SK-N-SH treated with all-trans-retinoic acid at 6 μM for 48 hours (cell line): ENCODE measurements at regions not wholly inside any gene's neighbourhood (a gene's known extent, or its start where the extent isn't known, plus 50 kb on each side); places are given as distances from the start of the nearest gene placed in this dataset.

Experiments
- ATAC-seq: fragments of 200-7000 bp; cut with Tn5 transposase; 3 replicates; pipeline ENCODE4 v1.9.1; 2020; ENCODE audit warnings: mild to moderate bottlenecking, moderate library complexity
- ARNTL ChIP-seq: fragments of 450-650 bp; formaldehyde crosslinking; IDR thresholded peaks from 2 replicates; pipeline ENCODE4 v1.5.0; 2020; ENCODE audit warnings: low read depth, mild to moderate bottlenecking, moderate library complexity, borderline replicate concordance
- BACH2 ChIP-seq: fragments of 250-450 bp; sonication (Bioruptor Pico); IDR thresholded peaks from 2 replicates; pipeline ENCODE4 v1.9.0; 2021; ENCODE audit warnings: mild to moderate bottlenecking, borderline replicate concordance
- ESRRG ChIP-seq: fragments of 250-450 bp; sonication (Bioruptor Pico); IDR thresholded peaks from 2 replicates; pipeline ENCODE4 v1.6.1; 2021; ENCODE audit warnings: mild to moderate bottlenecking
- GLIS3 ChIP-seq: fragments of 250-450 bp; sonication (Bioruptor Pico); IDR thresholded peaks from 2 replicates; pipeline ENCODE4 v1.5.0; 2020; ENCODE audit warnings: mild to moderate bottlenecking, moderate library complexity
- ISL1 ChIP-seq: fragments of 250-450 bp; sonication (Bioruptor Pico); IDR thresholded peaks from 2 replicates; pipeline ENCODE4 v2.1.2; 2022; ENCODE audit warnings: mild to moderate bottlenecking, moderate library complexity
- OSR1 ChIP-seq: fragments of 250-450 bp; sonication (Bioruptor Pico); IDR thresholded peaks from 2 replicates; pipeline ENCODE4 v1.8.0; 2022; ENCODE audit warnings: moderate library complexity, mild to moderate bottlenecking, inconsistent platforms
- PPARA ChIP-seq: fragments of 250-450 bp; sonication (Bioruptor Pico); IDR thresholded peaks from 2 replicates; pipeline ENCODE4 v1.5.0; 2020; ENCODE audit warnings: mild to moderate bottlenecking, borderline replicate concordance
- SNAI2 ChIP-seq: fragments of 250-450 bp; sonication (Bioruptor Pico); IDR thresholded peaks from 2 replicates; pipeline ENCODE4 v1.5.0; 2020; ENCODE audit warnings: mild to moderate bottlenecking, moderate library complexity
- TCF4 ChIP-seq: fragments of 250-450 bp; sonication (Bioruptor Pico); IDR thresholded peaks from 2 replicates; pipeline ENCODE4 v1.8.0; 2021; ENCODE audit warnings: mild to moderate bottlenecking, moderate library complexity, borderline replicate concordance
- TOX ChIP-seq: fragments of 250-450 bp; sonication (Bioruptor Pico); IDR thresholded peaks from 2 replicates; pipeline ENCODE4 v1.8.0; 2021; ENCODE audit warnings: mild to moderate bottlenecking, moderate library complexity, borderline replicate concordance
- ZC3H10 ChIP-seq: fragments of 250-450 bp; sonication (Bioruptor Pico); IDR thresholded peaks from 2 replicates; pipeline ENCODE4 v1.5.1; 2021; ENCODE audit warnings: mild to moderate bottlenecking, moderate library complexity
- ZFP3 ChIP-seq: fragments of 250-450 bp; sonication (Bioruptor Pico); IDR thresholded peaks from 2 replicates; pipeline ENCODE4 v1.5.0; 2020; ENCODE audit warnings: mild to moderate bottlenecking, moderate library complexity
- ZFP30 ChIP-seq: fragments of 450-650 bp; formaldehyde crosslinking; IDR thresholded peaks from 2 replicates; pipeline ENCODE4 v1.5.0; 2022; ENCODE audit warnings: mild to moderate bottlenecking, moderate library complexity
- ZNF565 ChIP-seq: fragments of 450-650 bp; formaldehyde crosslinking; conservative IDR thresholded peaks from 2 replicates; pipeline ENCODE4 v1.5.0; 2020; ENCODE audit warnings: low read depth, mild to moderate bottlenecking, moderate library complexity
- ZNF70 ChIP-seq: fragments of 450-650 bp; formaldehyde crosslinking; IDR thresholded peaks from 2 replicates; pipeline ENCODE4 v1.5.0; 2020; ENCODE audit warnings: mild to moderate bottlenecking, moderate library complexity
- ZNF8 ChIP-seq: fragments of 450-650 bp; formaldehyde crosslinking; IDR thresholded peaks from 2 replicates; pipeline ENCODE4 v1.5.0; 2020; ENCODE audit warnings: mild to moderate bottlenecking, moderate library complexity
- TF ChIP-seq, protein P1 (sequence below): fragments of 250-450 bp; sonication (Bioruptor Pico); IDR thresholded peaks from 2 replicates; pipeline ENCODE4 v1.5.1; 2021; ENCODE audit warnings: mild to moderate bottlenecking, moderate library complexity
- TF ChIP-seq, protein P2 (sequence below): fragments of 250-450 bp; sonication (Bioruptor Pico); IDR thresholded peaks from 2 replicates; pipeline ENCODE4 v1.5.1; 2020; ENCODE audit warnings: low read depth, mild to moderate bottlenecking, moderate library complexity
- TF ChIP-seq, protein P3 (sequence below): fragments of 250-450 bp; sonication (Bioruptor Pico); IDR thresholded peaks from 2 replicates; pipeline ENCODE4 v1.8.0; 2021; ENCODE audit warnings: low read depth, mild to moderate bottlenecking, moderate library complexity, borderline replicate concordance

DNA sequence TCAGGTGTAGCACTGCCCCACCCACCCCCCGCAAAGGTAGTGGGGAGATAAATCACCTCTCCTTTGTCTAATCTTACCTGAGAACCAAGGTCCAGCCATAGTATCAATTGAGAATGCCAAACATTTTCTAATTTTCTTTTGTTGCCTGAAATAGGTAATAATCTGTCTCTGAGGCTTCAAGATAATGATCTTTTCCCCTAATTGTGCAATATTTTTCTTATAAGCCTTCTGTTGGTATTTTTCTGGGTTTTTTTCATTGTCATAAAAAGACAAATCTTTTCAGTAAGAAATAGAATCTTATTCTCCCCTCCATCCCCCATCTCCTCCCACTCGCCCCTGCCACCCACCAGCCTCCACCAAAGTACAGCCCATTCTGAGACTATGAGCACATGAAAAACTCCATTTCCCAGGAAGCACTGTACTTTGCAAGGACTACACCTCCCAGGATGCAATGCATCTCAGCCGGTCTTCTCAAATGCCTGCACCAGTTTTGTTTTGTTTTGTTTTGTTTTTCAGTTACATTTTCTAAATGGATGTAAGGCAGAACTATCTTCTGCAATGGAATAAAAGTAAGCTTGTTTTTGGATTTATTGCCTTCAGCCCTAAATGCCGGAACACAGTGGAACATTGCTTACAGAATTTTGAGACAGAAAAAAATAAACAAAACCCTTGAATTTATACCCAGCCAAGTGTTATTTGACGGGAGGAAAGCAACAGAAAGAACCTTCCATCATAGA is 268.0 kb downstream of the TFAP2A start:
- ATAC-seq, result peak; percentile 95
- no peak for TF ChIP-seq GLIS3 (CRISPR knock-in tag)
- TF ChIP-seq ESRRG (CRISPR knock-in tag), result no peak
- no peak for TF ChIP-seq ZFP30
- TF ChIP-seq, protein P1, sequence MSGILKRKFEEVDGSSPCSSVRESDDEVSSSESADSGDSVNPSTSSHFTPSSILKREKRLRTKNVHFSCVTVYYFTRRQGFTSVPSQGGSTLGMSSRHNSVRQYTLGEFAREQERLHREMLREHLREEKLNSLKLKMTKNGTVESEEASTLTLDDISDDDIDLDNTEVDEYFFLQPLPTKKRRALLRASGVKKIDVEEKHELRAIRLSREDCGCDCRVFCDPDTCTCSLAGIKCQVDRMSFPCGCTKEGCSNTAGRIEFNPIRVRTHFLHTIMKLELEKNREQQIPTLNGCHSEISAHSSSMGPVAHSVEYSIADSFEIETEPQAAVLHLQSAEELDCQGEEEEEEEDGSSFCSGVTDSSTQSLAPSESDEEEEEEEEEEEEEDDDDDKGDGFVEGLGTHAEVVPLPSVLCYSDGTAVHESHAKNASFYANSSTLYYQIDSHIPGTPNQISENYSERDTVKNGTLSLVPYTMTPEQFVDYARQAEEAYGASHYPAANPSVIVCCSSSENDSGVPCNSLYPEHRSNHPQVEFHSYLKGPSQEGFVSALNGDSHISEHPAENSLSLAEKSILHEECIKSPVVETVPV (CRISPR knock-in tag), result no peak
- TF ChIP-seq, protein P2, sequence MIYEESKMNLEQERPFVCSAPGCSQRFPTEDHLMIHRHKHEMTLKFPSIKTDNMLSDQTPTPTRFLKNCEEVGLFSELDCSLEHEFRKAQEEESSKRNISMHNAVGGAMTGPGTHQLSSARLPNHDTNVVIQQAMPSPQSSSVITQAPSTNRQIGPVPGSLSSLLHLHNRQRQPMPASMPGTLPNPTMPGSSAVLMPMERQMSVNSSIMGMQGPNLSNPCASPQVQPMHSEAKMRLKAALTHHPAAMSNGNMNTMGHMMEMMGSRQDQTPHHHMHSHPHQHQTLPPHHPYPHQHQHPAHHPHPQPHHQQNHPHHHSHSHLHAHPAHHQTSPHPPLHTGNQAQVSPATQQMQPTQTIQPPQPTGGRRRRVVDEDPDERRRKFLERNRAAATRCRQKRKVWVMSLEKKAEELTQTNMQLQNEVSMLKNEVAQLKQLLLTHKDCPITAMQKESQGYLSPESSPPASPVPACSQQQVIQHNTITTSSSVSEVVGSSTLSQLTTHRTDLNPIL (CRISPR knock-in tag), result no peak
- TF ChIP-seq ARNTL (CRISPR knock-in tag), result no peak
- no peak for TF ChIP-seq TOX (CRISPR knock-in tag)
- TF ChIP-seq, protein P3, sequence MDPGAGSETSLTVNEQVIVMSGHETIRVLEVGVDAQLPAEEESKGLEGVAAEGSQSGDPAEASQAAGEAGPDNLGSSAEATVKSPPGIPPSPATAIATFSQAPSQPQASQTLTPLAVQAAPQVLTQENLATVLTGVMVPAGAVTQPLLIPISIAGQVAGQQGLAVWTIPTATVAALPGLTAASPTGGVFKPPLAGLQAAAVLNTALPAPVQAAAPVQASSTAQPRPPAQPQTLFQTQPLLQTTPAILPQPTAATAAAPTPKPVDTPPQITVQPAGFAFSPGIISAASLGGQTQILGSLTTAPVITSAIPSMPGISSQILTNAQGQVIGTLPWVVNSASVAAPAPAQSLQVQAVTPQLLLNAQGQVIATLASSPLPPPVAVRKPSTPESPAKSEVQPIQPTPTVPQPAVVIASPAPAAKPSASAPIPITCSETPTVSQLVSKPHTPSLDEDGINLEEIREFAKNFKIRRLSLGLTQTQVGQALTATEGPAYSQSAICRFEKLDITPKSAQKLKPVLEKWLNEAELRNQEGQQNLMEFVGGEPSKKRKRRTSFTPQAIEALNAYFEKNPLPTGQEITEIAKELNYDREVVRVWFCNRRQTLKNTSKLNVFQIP (CRISPR knock-in tag), result no peak
- TF ChIP-seq ZNF565 (CRISPR knock-in tag), result no peak
- TF ChIP-seq ZC3H10 (CRISPR knock-in tag), result no peak
- TF ChIP-seq BACH2 (CRISPR knock-in tag), result no peak
- TF ChIP-seq ZFP3 (CRISPR knock-in tag), result no peak
- TF ChIP-seq ZNF70 (CRISPR knock-in tag), result no peak
- TF ChIP-seq OSR1 (CRISPR knock-in tag), result no peak
- no peak for TF ChIP-seq ISL1
- no peak for TF ChIP-seq TCF4 (CRISPR knock-in tag)
- TF ChIP-seq, all 23 proteins: peak for 0

DNA sequence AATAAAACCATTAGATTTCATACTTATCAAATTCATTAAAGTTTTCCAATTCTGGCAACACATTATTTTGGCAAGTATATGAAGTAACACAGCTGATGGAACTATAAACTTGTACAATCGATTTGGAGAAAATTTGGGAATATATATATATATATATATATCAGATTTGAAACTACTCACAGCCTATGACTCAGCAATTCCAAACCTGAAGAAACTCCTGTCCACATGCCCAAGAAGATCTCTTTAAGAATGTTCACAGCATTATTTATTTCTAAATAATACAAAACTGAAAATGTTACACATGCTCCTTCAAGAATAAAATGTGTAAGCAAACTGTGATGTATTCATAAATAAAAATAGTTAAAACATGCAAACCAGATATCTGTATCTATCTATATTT is 270.1 kb downstream of the TFAP2A start:
- TF ChIP-seq BACH2 (CRISPR knock-in tag) (no peak), TOX (CRISPR knock-in tag) (no peak), ISL1 (no peak)
- ATAC-seq, result no peak

DNA sequence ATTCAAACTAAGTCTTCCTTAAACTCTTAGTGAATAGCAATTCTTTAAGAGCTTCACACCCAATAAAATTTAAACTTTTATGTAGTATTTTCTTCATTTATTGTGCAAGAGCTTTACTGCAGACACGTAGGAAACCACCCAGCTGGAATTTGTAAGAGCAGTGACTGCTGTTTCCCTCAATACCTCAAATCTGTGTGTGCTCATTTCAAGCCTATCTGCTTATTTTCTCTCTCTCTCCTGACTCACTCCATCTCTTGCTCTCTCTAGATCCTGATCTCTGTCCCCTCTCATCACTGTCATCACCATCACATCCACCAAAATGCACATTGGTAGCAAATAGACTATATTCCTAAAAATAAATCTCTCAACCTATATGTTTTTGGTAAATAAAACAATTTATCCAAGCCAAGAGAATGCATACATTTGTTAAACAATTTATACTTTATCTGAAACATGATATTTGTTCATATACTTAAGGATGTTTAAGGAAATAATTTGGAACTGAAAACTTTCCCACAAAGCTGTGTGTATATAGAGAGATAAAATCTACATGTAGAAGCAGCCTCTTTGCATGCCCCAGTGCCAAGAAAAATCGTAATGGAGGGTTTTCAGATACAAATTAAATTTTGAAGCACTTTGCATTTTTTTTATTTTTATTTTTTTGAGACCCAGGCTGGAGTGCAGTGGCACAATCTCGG is 273.0 kb downstream of the TFAP2A start:
- TF ChIP-seq ZNF565 (CRISPR knock-in tag) (no peak), PPARA (CRISPR knock-in tag) (no peak), ZFP30 (no peak), ZFP3 (CRISPR knock-in tag) (no peak), BACH2 (CRISPR knock-in tag) (no peak), ISL1 (no peak)
- TF ChIP-seq, protein P1 (CRISPR knock-in tag), result no peak
- TF ChIP-seq, protein P3 (CRISPR knock-in tag), result no peak

DNA sequence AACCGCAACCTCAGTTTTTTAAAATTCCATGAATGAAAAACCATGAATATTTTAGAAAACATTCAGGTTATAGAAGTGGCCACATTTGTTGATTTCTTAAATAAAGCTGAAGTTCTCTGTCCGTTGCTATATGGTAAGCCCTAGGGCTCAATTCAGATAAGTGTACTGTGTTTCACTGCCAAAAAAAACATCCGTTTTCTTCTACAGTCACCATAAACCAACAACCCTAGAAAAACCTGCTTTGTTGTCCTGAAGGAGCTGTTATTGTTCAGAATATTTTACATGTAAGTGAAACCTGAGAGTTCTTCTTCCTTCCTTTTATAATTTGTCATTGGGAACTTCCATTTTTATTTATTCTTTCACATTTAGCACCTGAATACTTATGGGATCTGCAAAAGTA is 274.1 kb downstream of the TFAP2A start:
- no peak for ATAC-seq
- TF ChIP-seq ISL1 (no peak), PPARA (CRISPR knock-in tag) (no peak), GLIS3 (CRISPR knock-in tag) (no peak), OSR1 (CRISPR knock-in tag) (no peak), ESRRG (CRISPR knock-in tag) (no peak), ZNF565 (CRISPR knock-in tag) (no peak), SNAI2 (CRISPR knock-in tag) (no peak), ZNF8 (CRISPR knock-in tag) (no peak)
- TF ChIP-seq, protein P1 (CRISPR knock-in tag), result no peak
- TF ChIP-seq, protein P3 (CRISPR knock-in tag), result no peak

More for the DNA sequence above, 273.0 kb downstream of the TFAP2A start:
- no peak for ATAC-seq
